PC-3 (cell line): ENCODE measurements at regions not wholly inside any gene's neighbourhood (a gene's known extent, or its start where the extent isn't known, plus 50 kb on each side); places are given as distances from the start of the nearest gene placed in this dataset.
A peak's percentile ranks its signal among the peaks of the same experiment; 100 is the strongest.

ENCODE experiments used
- ATAC-seq: fragments of 200-7000 bp; cut with Tn5 transposase; 2 replicates; pipeline ENCODE4 v1.9.1; 2020; ENCODE audit warnings: mild to moderate bottlenecking, moderate library complexity
- BruUV-seq: library from RNA; stranded (reverse); fragments of 400-500 nt; replicated peaks from 2 replicates; lab custom pipeline; 2021; lab: Mats Ljungman, UMichigan
- CTCF ChIA-PET: fragments of 300-600 bp; sonication (Branson Sonifier 250); formaldehyde crosslinking; loops from one replicate; lab custom pipeline; 2022; ENCODE audit warnings: antibody characterized with exemption; lab: Charles Lee
- POLR2A ChIA-PET: fragments of 300-600 bp; sonication (Branson Sonifier 250); formaldehyde crosslinking; loops from one replicate; lab custom pipeline; 2022; ENCODE audit warnings: antibody characterized with exemption; ENCODE audit not compliant: unreplicated experiment; lab: Charles Lee
- DNase-seq: peaks from one replicate; pipeline ENCODE4 v3.0.0-alpha.2; 2015
- H2AFZ ChIP-seq: fragments of 300-600 bp; sonication (generic); 2 replicates; pipeline ENCODE4 v1.6.0; 2016; ENCODE audit warnings: antibody characterized with exemption, low read length
- H3F3A ChIP-seq: fragments of 300-600 bp; sonication (generic); one replicate; pipeline ENCODE4 v1.6.0; 2017; ENCODE audit warnings: antibody characterized with exemption, low read length, control low read depth, mild to moderate bottlenecking; ENCODE audit not compliant: unreplicated experiment
- H3K27ac ChIP-seq: fragments of 300-600 bp; sonication (generic); 2 replicates; pipeline ENCODE4 v1.5.1; 2016; ENCODE audit warnings: mild to moderate bottlenecking, low read length
- H3K27me3 ChIP-seq: fragments of 300-600 bp; sonication (generic); 2 replicates; pipeline ENCODE4 v1.6.1; 2016; ENCODE audit warnings: low read length, mixed read lengths
- H3K36me3 ChIP-seq: fragments of 300-600 bp; sonication (generic); 2 replicates; pipeline ENCODE4 v1.6.1; 2016; ENCODE audit warnings: low read depth, mixed run types, low read length, mixed read lengths
- H3K4me1 ChIP-seq: fragments of 300-600 bp; sonication (generic); 2 replicates; pipeline ENCODE4 v1.5.1; 2016; ENCODE audit warnings: low read length; ENCODE audit not compliant: insufficient read depth
- H3K4me2 ChIP-seq: fragments of 300-600 bp; sonication (generic); 2 replicates; pipeline ENCODE4 v1.6.0; 2016; ENCODE audit warnings: low read length
- H3K4me3 ChIP-seq: fragments of 300-600 bp; sonication (generic); 2 replicates; pipeline ENCODE4 v1.5.1; 2016; ENCODE audit warnings: mild to moderate bottlenecking, low read length, mixed read lengths
- H3K79me2 ChIP-seq: fragments of 300-600 bp; sonication (generic); 2 replicates; pipeline ENCODE4 v1.6.1; 2017; ENCODE audit warnings: low read length, mixed read lengths
- H3K9ac ChIP-seq: fragments of 300-600 bp; sonication (generic); 2 replicates; pipeline ENCODE4 v1.6.0; 2016; ENCODE audit warnings: mild to moderate bottlenecking, low read length
- H3K9me2 ChIP-seq: fragments of 300-600 bp; sonication (generic); replicated peaks from 2 replicates; pipeline ENCODE4 v1.6.1; 2016; ENCODE audit warnings: mixed run types, low read length, mixed read lengths
- H3K9me3 ChIP-seq: fragments of 300-600 bp; sonication (generic); 2 replicates; pipeline ENCODE4 v1.6.1; 2016; ENCODE audit warnings: low read length, mixed read lengths
- H4K20me1 ChIP-seq: fragments of 300-600 bp; sonication (generic); 2 replicates; pipeline ENCODE4 v1.6.1; 2016; ENCODE audit warnings: low read length, mixed read lengths
- EZH2 ChIP-seq: fragments of 300-600 bp; sonication (generic); IDR thresholded peaks from one replicate; pipeline ENCODE4 v1.6.1; 2017; ENCODE audit warnings: antibody characterized with exemption, mild to moderate bottlenecking, low read length; ENCODE audit not compliant: unreplicated experiment
- EZH2phosphoT487 ChIP-seq: fragments of 300-600 bp; sonication (generic); IDR thresholded peaks from 2 replicates; pipeline ENCODE4 v1.6.1; 2018; ENCODE audit warnings: mild to moderate bottlenecking, antibody characterized with exemption, low read length, borderline replicate concordance
- intact Hi-C: fragments of 100-400 bp; cut with micrococcal nuclease; formaldehyde crosslinking; loops from 2 replicates; pipeline ENCODE4 v1.9.0; 2023
- TF ChIP-seq, protein P1 (sequence below): fragments of 300-600 bp; sonication (generic); conservative IDR thresholded peaks from 2 replicates; pipeline ENCODE4 v1.5.1; 2017; ENCODE audit warnings: antibody characterized with exemption, low read depth, mild to moderate bottlenecking, low read length

DNA sequence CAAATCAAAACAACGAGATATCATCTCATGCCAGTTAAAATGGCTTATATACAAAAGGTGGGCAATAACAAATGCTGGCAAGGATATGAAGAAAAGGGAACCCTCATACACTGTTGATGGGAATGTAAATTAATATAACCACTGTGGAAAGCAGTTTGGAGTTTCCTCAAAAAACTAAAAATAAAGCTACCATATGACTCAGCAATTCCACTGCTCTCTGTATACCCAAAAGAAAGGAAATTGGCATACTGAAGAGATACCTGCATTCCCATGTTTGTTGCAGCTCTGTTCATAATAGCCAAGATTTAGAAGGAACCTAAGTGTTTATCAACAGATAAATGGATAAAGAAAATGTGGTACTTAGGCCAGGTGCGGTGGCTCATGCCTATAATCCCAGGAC, 124.8 kb downstream of the MSTN start:
- Histone ChIP-seq H4K20me1 (no peaks in the 10 kb centered on the region), H3K27me3 (no peaks in the 10 kb centered on the region), H3K4me2 (no peak overlapping the region), H3K9ac (no peak overlapping the region), H3K9me2 (no peaks in the 10 kb centered on the region), H3K79me2 (no peaks in the 10 kb centered on the region), H2AFZ (no peak overlapping the region), H3F3A (no peaks in the 10 kb centered on the region), H3K9me3 (0 out of 2 replicates have a peak, but pooled peaks cover under 1% of the 10 kb centered on the region), H3K27ac (no peak overlapping the region), H3K4me1 (peaks cover 22% of the 10 kb centered on the region), H3K36me3 (no peaks in the 10 kb centered on the region), H3K4me3 (no peak overlapping the region)
- no peak for DNase-seq
- intact Hi-C loops, result no loop called here
- ChIA-PET CTCF (no interaction called here), POLR2A (no interaction called here)
- BruUV-seq, result no TSS peak
- ATAC-seq, result no peak
- TF ChIP-seq EZH2phosphoT487, result no peak
- TF ChIP-seq, protein P1, sequence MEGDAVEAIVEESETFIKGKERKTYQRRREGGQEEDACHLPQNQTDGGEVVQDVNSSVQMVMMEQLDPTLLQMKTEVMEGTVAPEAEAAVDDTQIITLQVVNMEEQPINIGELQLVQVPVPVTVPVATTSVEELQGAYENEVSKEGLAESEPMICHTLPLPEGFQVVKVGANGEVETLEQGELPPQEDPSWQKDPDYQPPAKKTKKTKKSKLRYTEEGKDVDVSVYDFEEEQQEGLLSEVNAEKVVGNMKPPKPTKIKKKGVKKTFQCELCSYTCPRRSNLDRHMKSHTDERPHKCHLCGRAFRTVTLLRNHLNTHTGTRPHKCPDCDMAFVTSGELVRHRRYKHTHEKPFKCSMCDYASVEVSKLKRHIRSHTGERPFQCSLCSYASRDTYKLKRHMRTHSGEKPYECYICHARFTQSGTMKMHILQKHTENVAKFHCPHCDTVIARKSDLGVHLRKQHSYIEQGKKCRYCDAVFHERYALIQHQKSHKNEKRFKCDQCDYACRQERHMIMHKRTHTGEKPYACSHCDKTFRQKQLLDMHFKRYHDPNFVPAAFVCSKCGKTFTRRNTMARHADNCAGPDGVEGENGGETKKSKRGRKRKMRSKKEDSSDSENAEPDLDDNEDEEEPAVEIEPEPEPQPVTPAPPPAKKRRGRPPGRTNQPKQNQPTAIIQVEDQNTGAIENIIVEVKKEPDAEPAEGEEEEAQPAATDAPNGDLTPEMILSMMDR, result no peak
- no peak for TF ChIP-seq EZH2

DNA sequence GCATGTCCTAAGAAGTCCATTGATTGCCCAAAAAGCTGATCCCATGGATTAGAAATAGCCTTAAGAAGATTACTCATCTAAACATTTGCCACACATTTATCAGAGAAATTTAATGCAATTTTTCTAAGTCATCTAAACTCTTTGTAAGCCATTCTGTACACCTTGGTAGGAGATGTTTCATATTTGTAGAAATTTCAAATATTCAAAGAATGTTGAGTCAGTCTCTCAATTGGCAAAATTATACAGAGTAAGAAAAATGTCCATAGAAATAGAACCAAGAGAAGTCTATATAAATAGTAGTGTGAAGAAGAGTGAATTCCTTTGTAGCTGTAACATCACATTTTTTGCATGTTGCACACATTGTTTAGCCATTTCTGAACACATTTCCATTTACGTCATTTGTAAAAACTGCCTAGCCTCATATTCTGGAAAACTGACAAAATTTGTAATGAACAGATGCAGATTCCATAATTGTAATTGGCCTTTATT, 128.6 kb downstream of the MSTN start:
- no peak for TF ChIP-seq EZH2phosphoT487
- no peak for TF ChIP-seq EZH2
- TF ChIP-seq, protein P1, result no peak
- no peaks in the 10 kb centered on the region for H4K20me1 ChIP-seq
- ATAC-seq (peak; percentile 94), DNase-seq (peak; percentile 80)
- intact Hi-C loops, result no loop called here
- no peaks in the 10 kb centered on the region for H3K27me3 ChIP-seq
- H3K9me3 ChIP-seq, result no peaks in the 10 kb centered on the region
- 0 out of 2 replicates have a peak overlapping the region, but pooled peaks have one; percentile 20 for H2AFZ ChIP-seq
- H3K36me3 ChIP-seq, result no peaks in the 10 kb centered on the region
- no peaks in the 10 kb centered on the region for H3K79me2 ChIP-seq
- no peaks in the 10 kb centered on the region for H3K9me2 ChIP-seq
- H3K4me1 ChIP-seq, result peaks cover 23% of the 10 kb centered on the region
- H3K9ac ChIP-seq, result no peak overlapping the region
- ChIA-PET POLR2A (no interaction called here), CTCF (no interaction called here)
- no peaks in the 10 kb centered on the region for H3F3A ChIP-seq
- no peak overlapping the region for H3K4me3 ChIP-seq
- no TSS peak for BruUV-seq
- H3K27ac ChIP-seq, result peak overlapping the region; percentile 7; the same call in 1 of the 2 replicates
- peak overlapping the region; percentile 49 for H3K4me2 ChIP-seq

DNA sequence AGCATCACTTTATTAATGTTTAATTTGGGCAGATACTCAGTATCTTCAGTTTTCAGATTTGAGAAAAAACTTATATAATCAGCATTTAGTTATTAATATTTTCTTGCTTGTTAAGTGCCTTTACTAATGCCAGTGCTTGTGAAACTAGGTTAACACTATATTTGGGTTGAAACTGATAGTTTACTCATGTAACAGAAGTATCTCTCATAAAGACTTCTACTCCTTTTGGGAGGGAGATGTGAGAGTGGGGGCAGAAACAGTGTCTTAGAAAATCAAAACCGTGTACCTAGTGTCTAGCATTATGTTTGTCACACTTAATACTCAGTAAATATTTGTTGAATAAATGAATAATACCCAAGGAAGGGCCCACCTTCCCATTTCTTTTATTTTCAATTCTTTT, 129.5 kb downstream of the MSTN start:
- H3K27ac ChIP-seq, result 0 out of 2 replicates have a peak overlapping the region, but pooled peaks have one; percentile 7
- no peaks in the 10 kb centered on the region for H3K36me3 ChIP-seq
- H2AFZ ChIP-seq, result no peak overlapping the region
- no peaks in the 10 kb centered on the region for H3K9me3 ChIP-seq
- peaks cover 23% of the 10 kb centered on the region for H3K4me1 ChIP-seq
- no peaks in the 10 kb centered on the region for H3K79me2 ChIP-seq
- no peaks in the 10 kb centered on the region for H3K27me3 ChIP-seq
- no peaks in the 10 kb centered on the region for H3K9me2 ChIP-seq
- no peaks in the 10 kb centered on the region for H4K20me1 ChIP-seq
- ChIA-PET CTCF (no interaction called here), POLR2A (no interaction called here)
- DNase-seq (no peak), ATAC-seq (no peak)
- TF ChIP-seq EZH2phosphoT487 (no peak), EZH2 (no peak)
- TF ChIP-seq, protein P1, result no peak
- no peaks in the 10 kb centered on the region for H3F3A ChIP-seq
- peak overlapping the region; percentile 49; the same call in 1 of the 2 replicates for H3K4me2 ChIP-seq
- no peak overlapping the region for H3K9ac ChIP-seq
- BruUV-seq, result no TSS peak
- intact Hi-C loops, result no loop called here
- H3K4me3 ChIP-seq, result no peak overlapping the region
